ENCODE measurements at regions not wholly inside any gene's neighbourhood (a gene's known extent, or its start where the extent isn't known, plus 50 kb on each side); places are given as distances from the start of the nearest gene placed in this dataset.
A peak's percentile ranks its signal among the peaks of the same experiment; 100 is the strongest.

GRCh38 chr18:43482136-43482535 lies 204.8 kb upstream of the SYT4 start:
- no peak for DNase-seq

GRCh38 chr18:43482600-43482999 lies 205.3 kb upstream of the SYT4 start:
- DNase-seq: no peak

- DNase-seq: no peak
Measured at GRCh38 chr18:43484710-43485109, 207.4 kb upstream of the SYT4 start.

- DNase-seq: no peak
Measured at GRCh38 chr18:43485545-43485963, 208.3 kb upstream of the SYT4 start.

GRCh38 chr18:43486462-43486861 lies 209.2 kb upstream of the SYT4 start:
- no peak for DNase-seq

GRCh38 chr18:43501099-43501498 lies 223.8 kb upstream of the SYT4 start:
- no peak for DNase-seq

GRCh38 chr18:43506935-43507334 lies 229.6 kb upstream of the SYT4 start:
- DNase-seq: no peak

- DNase-seq: no peak
Measured at GRCh38 chr18:43507842-43508481, 230.7 kb upstream of the SYT4 start.

- DNase-seq: no peak
Measured at GRCh38 chr18:43514747-43515146, 237.5 kb upstream of the SYT4 start.

- DNase-seq: no peak
Measured at GRCh38 chr18:43515481-43515880, 238.2 kb upstream of the SYT4 start.

GRCh38 chr18:43524260-43524659 lies 247.0 kb upstream of the SYT4 start:
- DNase-seq: no peak

- DNase-seq: no peak
Measured at GRCh38 chr18:43525169-43525568, 247.9 kb upstream of the SYT4 start.

GRCh38 chr18:43526426-43527145 lies 249.3 kb upstream of the SYT4 start:
- DNase-seq: no peak

- DNase-seq: no peak
Measured at GRCh38 chr18:43531438-43531837, 254.1 kb upstream of the SYT4 start.

GRCh38 chr18:43533371-43533770 lies 256.1 kb upstream of the SYT4 start:
- DNase-seq: no peak

- DNase-seq: no peak
Measured at GRCh38 chr18:43534511-43534910, 257.2 kb upstream of the SYT4 start.

GRCh38 chr18:43539862-43540261 lies 262.6 kb upstream of the SYT4 start:
- DNase-seq: no peak

- no peak for DNase-seq
Measured at GRCh38 chr18:43542016-43542415, 264.7 kb upstream of the SYT4 start.

GRCh38 chr18:43543236-43543635 lies 265.9 kb upstream of the SYT4 start:
- no peak for DNase-seq

GRCh38 chr18:43547456-43547855 lies 270.2 kb upstream of the SYT4 start:
- no peak for DNase-seq

GRCh38 chr18:43559507-43559906 lies 282.2 kb upstream of the SYT4 start:
- DNase-seq: no peak

GRCh38 chr18:43563780-43564179 lies 286.5 kb upstream of the SYT4 start:
- peak in 1 of 2 donors; percentile 25 for DNase-seq

- DNase-seq: no peak
Measured at GRCh38 chr18:43570593-43570992, 293.3 kb upstream of the SYT4 start.

Measured in right lung (tissue), 2 donors.